ENCODE measurements at regions not wholly inside any gene's neighbourhood (a gene's known extent, or its start where the extent isn't known, plus 50 kb on each side); places are given as distances from the start of the nearest gene placed in this dataset.

DNA sequence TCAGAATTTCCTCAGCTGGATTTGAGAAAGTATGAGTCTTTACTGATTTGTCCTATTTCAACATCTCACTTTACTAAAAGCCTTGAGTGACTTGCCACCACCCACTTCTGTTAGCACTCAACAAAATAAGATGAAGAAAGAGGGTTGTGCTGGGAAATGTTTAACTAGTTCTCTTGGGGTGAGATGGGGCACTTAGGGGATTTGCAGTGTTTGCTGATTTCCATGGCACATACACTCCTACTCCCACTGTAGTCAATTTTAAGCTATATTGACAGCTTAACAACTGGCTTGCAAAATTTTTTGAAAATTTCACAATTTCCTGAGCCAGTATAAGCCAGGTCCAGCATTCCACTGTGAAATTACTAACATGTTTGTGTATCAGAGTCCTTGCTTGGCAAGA, 463.1 kb upstream of the ARHGEF26 start:
- no peak for DNase-seq (ENCODE audit: low spot score)

DNA sequence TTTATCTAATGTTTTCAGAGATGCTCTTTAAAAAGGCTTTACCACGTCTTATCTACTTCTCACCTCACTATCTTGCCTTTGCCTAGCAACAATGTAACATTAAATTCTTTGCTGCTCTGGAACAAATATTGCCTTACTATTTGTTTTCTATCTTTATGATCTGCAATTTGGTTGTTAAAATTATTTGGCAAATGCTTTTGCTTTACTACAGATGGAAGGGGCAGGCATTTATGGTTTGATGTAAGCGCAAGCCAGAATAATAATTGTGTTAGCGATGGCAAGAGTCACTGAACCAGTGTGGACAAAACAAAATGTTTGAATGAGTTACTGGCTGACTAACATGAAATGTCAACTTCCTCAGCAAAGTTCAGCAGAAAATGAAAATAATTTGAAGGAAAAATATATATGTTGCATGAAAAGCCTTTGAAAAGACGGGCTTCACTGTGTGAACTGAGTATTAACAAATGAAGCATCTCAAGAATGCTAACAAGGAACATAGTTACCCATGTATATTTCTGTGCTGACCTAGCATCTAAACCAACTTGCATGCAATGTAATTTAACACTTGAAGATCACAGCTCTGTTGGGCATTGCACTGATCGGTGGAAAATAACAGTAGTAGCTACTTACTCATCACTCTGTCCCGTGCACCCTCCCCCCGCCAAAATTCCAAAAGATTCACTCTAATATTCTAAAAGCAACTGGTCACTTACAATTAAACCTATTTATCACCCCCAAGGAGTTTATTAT, 454.0 kb upstream of the ARHGEF26 start:
- DNase-seq (ENCODE audit: low spot score): no peak

DNA sequence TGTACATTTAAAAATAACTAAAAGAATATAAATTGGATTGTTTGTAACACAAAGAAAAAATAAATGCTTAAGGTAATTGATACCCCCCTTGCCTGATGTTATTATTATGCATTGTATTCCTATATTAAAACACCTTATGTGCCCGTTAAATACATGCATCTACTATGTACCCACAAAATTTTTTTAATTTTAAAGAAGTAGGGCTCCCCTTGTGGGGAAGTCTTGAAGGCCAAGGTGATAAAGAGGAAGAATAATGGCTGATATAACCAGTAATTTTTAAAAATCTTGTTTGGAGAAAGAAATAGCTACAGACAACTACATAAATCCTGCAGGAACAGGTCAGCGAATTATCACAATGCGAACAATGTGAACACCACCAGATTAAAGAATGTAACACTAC, 451.7 kb upstream of the ARHGEF26 start:
- no peak for DNase-seq (ENCODE audit: low spot score)

GRCh38 chr3:153670577-153670976, 450.6 kb upstream of the ARHGEF26 start:
- DNase-seq (ENCODE audit: low spot score): no peak

DNA sequence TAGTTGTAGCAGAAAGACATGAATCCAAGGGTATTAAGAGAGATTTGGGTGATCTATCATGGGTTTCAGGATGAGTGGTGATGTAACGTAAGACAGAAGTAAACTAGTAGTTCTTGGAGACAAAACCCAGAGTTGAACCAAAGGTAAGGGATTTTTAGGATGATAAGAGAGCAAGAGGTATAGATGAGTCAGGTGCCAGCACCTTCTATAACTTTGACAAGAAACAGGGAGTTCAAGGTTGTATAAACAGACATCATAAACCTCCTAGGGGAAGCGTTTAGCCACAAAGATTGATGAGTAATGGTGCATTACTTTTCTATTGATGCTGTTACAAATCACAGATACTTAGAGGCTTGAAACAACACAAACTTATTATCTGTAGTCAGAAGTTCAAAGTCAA, 447.3 kb upstream of the ARHGEF26 start:
- no peak for DNase-seq (ENCODE audit: low spot score)

DNA sequence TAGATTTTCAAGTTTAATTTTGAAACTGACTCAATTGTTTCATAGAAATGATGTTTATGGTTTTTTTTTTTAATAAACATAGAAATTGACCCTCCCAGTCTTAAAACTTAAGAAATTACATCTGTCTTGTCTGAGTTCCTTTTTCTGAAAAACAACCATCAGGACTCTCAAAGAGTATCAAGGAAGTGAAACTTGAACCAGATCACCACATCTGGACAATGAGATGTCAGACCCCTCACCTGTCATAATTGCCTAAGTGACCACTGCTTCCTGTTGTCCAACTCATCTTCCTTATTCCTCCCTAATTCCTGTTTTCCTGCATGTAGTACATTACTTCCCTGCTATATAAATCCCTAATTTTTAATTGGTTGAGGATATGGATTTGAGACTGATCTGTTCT, 441.5 kb upstream of the ARHGEF26 start:
- DNase-seq (ENCODE audit: low spot score): no peak

GRCh38 chr3:153680526-153680925, 440.7 kb upstream of the ARHGEF26 start:
- DNase-seq (ENCODE audit: low spot score): no peak

DNA sequence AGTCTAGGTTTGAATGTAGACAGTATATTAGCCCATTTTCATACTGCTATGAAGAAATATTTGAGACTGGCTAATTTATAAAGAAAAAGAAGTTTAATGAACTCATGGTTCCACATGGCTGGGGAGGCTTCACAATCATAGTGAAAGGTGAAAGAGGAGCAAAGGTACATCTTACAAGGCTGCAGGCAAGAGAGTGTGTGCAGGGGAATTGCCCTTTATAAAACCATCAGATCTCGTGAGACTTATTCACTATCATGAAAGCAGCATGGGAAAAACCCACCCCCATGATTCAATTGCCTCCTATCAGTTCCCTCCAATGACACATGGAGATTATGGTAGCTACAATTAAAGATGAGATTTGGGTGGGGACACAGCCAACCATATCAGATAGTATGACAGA, 440.1 kb upstream of the ARHGEF26 start:
- DNase-seq (ENCODE audit: low spot score): no peak

DNA sequence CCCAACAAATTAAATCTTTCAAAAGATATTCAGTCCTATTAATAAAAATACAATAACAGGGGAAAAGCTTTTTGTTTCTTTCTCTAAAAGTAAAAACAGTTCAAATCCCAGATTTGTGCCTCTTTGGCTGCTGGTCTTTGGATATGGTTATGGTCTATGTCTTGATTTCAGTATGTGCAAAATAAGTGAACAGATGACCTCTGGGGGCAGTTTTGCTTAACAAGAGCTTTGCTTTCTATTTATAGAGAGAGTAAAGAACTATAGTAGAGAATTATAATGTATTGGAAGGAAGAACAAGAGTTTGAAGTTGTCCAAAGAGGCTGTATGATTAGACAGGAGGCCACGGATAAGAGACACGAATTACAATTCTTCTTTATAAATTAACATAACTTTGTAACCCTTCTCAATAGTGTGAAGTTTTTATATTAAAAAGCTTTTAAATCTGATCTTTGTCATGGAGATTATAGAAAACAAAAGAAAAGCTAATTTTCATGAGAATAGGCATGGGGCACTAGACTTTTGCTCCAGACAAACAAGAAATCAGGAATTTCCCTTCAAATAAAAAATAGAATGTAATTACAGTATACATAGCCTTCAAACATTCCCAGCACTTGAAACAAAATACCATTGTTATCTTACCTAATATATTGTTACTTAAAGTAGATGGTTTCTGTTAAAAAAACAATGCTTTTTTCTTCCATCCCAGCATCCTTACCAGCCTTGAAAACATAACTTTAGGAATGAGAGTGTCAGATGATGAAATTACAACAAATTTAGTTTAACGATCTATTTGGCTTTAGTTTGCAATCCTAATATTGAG, 432.7 kb upstream of the ARHGEF26 start:
- no peak for DNase-seq (ENCODE audit: low spot score)

DNA sequence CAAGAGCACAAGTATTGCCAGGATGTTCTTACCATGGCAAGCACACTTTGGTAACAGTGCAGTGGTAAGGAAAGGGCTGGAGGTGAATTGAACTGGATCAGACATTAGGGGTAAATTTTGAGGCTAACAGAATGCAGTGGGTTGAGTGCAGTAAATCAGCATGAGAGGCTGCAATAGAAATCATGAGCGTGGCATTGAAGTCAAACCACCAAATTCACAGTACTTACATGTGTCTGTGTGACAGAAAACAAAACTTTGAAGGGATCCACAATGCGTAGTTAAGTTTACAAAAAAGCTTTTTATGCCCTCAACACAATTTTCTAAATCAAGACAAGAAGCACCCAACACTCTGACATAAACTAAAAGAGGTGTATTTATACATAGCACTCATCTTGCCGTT, 428.0 kb upstream of the ARHGEF26 start:
- DNase-seq (ENCODE audit: low spot score): no peak

- no peak for DNase-seq (ENCODE audit: low spot score)
These were observed 419.1 kb upstream of the ARHGEF26 start for GRCh38 chr3:153702106-153702505.

GRCh38 chr3:153704115-153704514, 417.1 kb upstream of the ARHGEF26 start:
- no peak for DNase-seq (ENCODE audit: low spot score)

- no peak for DNase-seq (ENCODE audit: low spot score)
These were observed 414.5 kb upstream of the ARHGEF26 start for GRCh38 chr3:153706706-153707105.

DNA sequence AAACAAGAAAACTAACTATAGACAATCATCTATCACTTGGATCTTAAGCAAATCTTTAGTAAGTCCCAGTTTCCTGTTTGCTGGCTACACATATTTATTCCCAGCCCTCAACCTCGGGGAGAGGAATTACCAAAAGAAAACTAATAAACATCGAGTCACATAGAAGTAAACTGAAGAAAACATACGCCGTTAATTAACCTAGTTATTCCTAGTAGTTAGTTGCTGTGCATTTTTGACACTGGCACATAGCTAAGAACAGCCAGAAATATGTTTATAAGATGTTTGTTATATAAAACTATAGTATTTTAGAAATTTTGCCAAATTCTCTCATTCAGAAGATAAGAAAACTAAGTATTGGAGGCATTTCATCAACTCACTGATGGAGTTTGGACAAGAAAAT, 407.2 kb upstream of the ARHGEF26 start:
- DNase-seq (ENCODE audit: low spot score): no peak

DNA sequence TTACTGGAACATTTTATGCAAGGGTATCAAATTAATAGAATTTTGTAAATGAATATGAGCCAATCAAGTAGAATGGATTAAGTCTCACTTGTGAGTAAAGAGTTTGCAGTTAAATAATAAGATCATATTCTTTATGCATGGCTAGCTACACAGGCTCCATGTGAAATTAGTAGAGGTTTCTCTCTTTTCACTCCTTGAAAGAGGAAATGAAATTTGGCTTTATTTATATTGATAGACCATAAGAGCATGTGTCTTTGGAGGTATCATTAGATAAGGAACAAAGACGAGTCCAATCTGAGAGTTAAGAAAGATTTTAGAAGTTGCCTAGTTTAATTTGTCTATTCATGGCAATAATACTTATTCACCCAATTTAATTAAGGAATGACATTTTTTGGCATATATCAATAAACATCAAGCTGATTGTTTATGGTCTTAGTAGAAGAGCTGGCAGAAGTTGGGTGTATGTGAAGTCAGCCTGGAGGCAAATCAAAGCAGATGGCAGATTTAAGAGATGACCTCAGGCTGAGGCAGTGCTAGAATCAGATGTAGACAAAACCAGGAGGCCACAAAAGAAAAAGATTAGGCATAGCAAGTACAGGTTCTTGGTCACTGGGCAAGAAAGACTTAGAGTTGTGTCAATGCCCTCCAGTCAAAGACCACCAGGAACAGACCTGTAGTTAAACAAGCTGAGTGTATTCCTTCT, 406.5 kb upstream of the ARHGEF26 start:
- DNase-seq (ENCODE audit: low spot score): no peak

- no peak for DNase-seq (ENCODE audit: low spot score)
These were observed 399.0 kb upstream of the ARHGEF26 start for GRCh38 chr3:153722157-153722556.

GRCh38 chr3:153731071-153731470, 390.1 kb upstream of the ARHGEF26 start:
- no peak for DNase-seq (ENCODE audit: low spot score)

DNA sequence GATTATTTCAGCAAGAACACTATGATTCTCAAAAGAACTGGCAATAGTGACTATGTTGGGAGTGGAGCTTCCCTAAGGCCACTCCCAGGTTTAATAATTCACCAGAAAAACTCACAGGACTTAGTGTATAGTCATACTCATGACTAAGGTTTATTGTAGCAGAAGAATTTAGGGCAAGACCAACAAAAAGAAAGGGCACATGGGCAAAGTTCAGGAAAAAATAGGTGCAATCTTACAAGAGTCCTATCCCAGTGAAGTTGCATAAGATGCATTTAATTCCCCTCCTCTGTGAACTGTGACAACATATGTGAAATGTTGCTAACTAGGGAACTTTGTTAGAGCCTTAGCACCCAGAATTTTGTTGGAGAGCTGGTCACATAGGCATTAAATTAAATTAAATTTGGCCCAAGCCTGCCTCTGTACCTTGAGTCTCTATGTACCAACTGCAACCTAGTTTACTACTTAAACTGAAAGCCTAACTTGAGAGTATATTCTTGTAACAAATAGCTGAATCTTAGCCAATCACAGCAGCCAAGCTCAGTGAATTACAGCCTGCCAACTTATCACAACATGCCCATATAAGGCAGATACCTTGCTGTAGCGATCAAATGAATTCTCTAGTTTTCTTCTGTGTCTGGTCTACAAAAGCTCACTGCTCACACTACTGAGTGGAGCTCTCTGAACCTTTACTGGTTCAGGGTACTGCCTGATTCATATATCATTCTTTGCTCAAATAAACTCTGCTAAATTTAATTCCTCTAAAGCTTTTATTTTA, 386.2 kb upstream of the ARHGEF26 start:
- DNase-seq (ENCODE audit: low spot score): no peak

- no peak for DNase-seq (ENCODE audit: low spot score)
These were observed 381.1 kb upstream of the ARHGEF26 start for GRCh38 chr3:153740109-153740508.

- no peak for DNase-seq (ENCODE audit: low spot score)
These were observed 376.3 kb upstream of the ARHGEF26 start for GRCh38 chr3:153744889-153745288.

DNA sequence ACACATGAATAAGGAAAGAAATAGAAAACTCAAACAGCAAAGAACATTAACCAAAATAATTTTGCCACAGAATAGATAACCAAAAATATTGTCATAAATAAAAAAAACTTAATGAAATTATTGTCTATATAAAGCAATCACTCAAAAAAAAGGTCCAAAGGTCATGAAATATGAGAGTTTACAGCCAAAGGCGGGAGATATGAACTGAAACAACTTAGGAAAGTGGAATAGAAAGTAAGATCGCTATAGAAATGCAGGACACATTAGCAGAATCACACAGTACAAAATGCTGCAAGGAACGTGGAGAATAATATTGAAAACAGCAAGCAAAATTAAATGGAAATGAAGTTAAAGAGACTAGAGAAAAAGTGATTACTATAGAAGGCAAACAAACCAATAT, 375.0 kb upstream of the ARHGEF26 start:
- DNase-seq (ENCODE audit: low spot score): no peak

GRCh38 chr3:153749070-153749610, 372.1 kb upstream of the ARHGEF26 start:
- DNase-seq (ENCODE audit: low spot score): no peak

Data from CD4-positive, alpha-beta T cell treated with Interleukin-2 at 100 ng/mL for 4 hours (primary cell).